ENCODE measurements at regions not wholly inside any gene's neighbourhood (a gene's known extent, or its start where the extent isn't known, plus 50 kb on each side); places are given as distances from the start of the nearest gene placed in this dataset.

DNA sequence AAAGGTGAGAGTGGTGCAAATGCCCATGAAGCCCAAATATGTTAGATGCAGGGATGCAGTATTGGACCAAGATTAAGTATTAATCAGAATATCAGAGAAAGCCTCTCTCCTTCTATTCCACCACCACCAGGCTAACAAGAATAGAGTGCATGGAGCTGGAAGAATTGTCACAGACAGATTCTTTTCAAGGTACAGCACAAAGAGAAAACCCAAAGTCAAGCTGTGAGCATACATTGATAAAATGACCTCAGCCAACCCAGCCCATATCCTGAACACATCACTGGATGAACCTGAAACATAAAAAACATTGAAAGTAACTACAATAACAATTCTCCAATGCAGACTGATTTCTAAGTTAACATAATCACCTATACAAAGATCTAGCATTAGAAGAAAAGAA, 445.7 kb upstream of the NETO1 start:
- Histone ChIP-seq H3K4ac (ENCODE audit: low read depth, low read length) (no peak overlapping the region), H3K27ac (ENCODE audit: insufficient read length, low read depth, low read length) (no peak overlapping the region), H3K4me1 (ENCODE audit: insufficient read depth, low read length) (no peaks in the 10 kb centered on the region), H4K8ac (replicated peaks; ENCODE audit: insufficient read length, low read depth, low read length) (no peak overlapping the region), H3K23me2 (ENCODE audit: insufficient read length, low read depth, low read length, poor library complexity, severe bottlenecking) (no peaks in the 10 kb centered on the region), H3K4me2 (ENCODE audit: insufficient read depth, insufficient read length, low read length) (no peak overlapping the region), H3K56ac (ENCODE audit: insufficient read length, low read depth, low read length) (no peak overlapping the region), H2AK5ac (ENCODE audit: insufficient read length, low read length) (no peak overlapping the region), H2AFZ (ENCODE audit: low read length) (no peak overlapping the region), H4K20me1 (ENCODE audit: control insufficient read depth, insufficient read depth, insufficient read length) (no peaks in the 10 kb centered on the region), H3K9me3 (ENCODE audit: control insufficient read depth, low read depth, low read length) (no peaks in the 10 kb centered on the region), H2BK20ac (ENCODE audit: low read depth, low read length, poor library complexity, severe bottlenecking) (no peak overlapping the region), H3K27me3 (ENCODE audit: insufficient read depth, low read length) (no peaks in the 10 kb centered on the region), H2BK120ac (ENCODE audit: low read depth, low read length, poor library complexity, severe bottlenecking) (no peak overlapping the region), H3K79me1 (ENCODE audit: insufficient read depth, low read depth, low read length, poor library complexity, severe bottlenecking) (no peaks in the 10 kb centered on the region), H3K79me2 (ENCODE audit: insufficient read depth, low read length) (no peaks in the 10 kb centered on the region), H3K9ac (ENCODE audit: extremely low read depth, insufficient read length, low read length) (no peak overlapping the region), H2BK15ac (ENCODE audit: low read depth, low read length) (no peak overlapping the region), H3K23ac (ENCODE audit: insufficient read length, low read depth, low read length) (no peak overlapping the region), H2BK5ac (ENCODE audit: insufficient read length, low read length) (no peak overlapping the region), H3K14ac (ENCODE audit: insufficient read depth, low read length) (no peak overlapping the region), H3T11ph (ENCODE audit: low read length) (no peak overlapping the region), H4K91ac (ENCODE audit: insufficient read length, low read depth, low read length) (no peak overlapping the region), H2BK12ac (ENCODE audit: insufficient read length, low read depth, low read length) (no peak overlapping the region), H3K18ac (ENCODE audit: insufficient read length, low read depth, low read length) (no peak overlapping the region), H4K5ac (ENCODE audit: insufficient read length, low read depth, low read length) (no peak overlapping the region)
- Mint-ChIP-seq H3K9me3 (no peaks in the 10 kb centered on the region), H3K4me1 (no peaks in the 10 kb centered on the region), H3K36me3 (ENCODE audit: insufficient read depth in 1 of 3, low read depth in 3 of 3) (no peaks in the 10 kb centered on the region), H3K27me3 (ENCODE audit: low read depth) (no peaks in the 10 kb centered on the region), H3K4me3 (no peak overlapping the region), H3K27ac (no peak overlapping the region)
- TF ChIP-seq CTCF (conservative IDR thresholded peaks at IDR 0.05): no peak
- DNase-seq: no peak

All from H9 (cell line).